Dermis blood vessel endothelial cell (primary cell): ENCODE measurements at regions not wholly inside any gene's neighbourhood (a gene's known extent, or its start where the extent isn't known, plus 50 kb on each side); places are given as distances from the start of the nearest gene placed in this dataset.

ENCODE experiments used
- DNase-seq: peaks from one replicate; pipeline ENCODE4 v3.0.0; 2010

GRCh38 chr1:9179463-9180110 is 50.7 kb upstream of the GPR157 start:
- DNase-seq: no peak

DNA sequence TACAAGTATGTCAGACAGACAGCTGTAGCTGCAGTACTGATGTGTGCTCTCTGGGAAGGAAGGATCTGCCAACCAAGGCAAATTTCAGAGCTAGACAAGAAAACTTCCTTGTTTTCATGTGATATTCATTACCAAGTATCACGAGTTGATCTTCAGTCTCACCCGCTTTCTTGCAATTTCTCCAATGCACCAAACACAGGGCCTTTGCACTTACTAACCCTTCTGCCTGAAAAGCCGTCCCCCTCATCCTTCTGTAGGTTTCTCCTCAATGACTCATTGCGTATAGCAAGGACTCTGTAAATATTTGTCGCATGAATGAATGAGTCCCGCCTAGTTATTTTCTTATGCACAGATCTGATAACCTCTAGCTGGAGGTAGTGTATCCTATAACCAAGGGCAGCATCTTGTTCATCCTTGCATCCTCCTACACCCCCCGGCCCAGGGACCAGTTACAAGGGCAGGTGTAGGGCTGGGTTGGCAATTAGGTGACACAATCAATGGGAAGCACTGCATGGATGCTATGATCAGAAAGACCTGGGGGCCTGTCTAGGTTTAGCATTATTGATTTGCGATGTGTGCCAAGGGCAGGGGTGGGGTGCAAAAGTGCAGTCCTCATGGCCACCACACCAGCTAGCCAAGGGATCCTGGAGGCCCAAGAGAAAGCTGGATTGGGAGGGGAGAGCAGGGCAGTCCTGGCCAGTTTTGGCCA is 51.4 kb upstream of the GPR157 start:
- peak; percentile 21 for DNase-seq

GRCh38 chr1:9181176-9181906 is 52.4 kb upstream of the GPR157 start:
- DNase-seq: peak; percentile 85

DNA sequence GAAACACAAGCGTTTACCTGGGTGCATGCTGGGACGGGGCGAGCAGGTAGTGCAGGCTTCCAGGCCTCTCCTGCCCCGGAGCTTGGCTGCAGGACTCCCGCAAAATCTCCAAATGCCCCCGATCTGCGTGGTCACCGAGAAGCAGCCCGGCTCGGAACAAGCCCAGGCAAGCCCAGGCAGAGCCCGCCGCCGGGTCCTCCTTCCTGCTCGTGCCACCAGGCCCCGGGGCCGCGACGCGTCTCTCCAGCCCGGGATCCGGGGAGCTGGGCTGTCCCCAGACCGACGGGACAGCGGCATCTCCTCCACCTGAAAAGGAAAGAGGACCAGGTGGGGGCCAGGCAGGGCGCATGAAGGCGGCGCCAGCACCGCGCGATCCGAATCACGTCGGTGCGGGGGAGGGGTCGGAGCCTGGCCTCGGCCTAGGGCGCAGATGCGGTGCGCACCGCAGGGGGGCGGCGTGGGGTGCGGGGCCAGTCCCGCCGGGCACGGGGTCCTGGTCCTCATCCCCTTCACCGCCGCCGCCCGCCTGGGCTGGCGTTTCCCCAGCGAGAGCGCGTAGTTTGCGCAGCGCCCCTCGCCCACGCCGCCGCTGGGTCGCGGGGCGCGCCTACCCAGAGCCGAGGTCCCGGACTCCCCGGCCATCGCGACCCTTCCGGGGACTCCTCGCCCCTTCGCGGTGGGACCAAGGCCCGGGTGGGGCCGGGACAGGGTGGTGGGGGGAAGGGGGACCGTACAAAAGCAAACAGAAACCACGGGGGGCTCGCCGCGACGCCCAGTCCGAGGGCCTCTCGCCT is 52.4 kb upstream of the H6PD start:
- peak; percentile 73 for DNase-seq

DNA sequence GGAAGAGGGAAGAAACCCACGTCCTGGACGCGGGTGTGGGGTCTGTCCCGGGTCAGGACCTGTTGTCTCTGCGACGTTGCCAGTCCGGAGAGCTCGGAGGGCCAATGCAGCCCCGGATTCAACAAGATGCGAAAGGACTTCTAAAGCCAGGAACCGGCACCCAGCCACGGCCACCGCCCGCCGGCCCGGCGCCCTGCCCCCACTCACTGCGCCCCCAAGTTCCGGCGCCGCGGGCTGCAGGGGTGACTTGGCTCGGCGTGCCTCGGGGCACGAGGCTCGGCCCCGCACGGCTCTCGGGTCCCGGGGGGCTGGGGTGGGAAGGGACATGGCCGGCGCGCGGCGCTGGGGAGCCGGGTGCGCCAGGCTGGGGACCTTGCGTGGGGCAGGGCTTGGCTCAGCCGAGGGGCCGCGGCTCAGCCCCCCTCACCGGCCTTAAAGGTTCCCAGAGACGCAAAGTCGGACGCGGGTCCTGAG is 51.8 kb upstream of the H6PD start:
- peak; percentile 36 for DNase-seq

- DNase-seq: no peak
These were observed 51.1 kb upstream of the H6PD start for GRCh38 chr1:9183441-9183840.

DNA sequence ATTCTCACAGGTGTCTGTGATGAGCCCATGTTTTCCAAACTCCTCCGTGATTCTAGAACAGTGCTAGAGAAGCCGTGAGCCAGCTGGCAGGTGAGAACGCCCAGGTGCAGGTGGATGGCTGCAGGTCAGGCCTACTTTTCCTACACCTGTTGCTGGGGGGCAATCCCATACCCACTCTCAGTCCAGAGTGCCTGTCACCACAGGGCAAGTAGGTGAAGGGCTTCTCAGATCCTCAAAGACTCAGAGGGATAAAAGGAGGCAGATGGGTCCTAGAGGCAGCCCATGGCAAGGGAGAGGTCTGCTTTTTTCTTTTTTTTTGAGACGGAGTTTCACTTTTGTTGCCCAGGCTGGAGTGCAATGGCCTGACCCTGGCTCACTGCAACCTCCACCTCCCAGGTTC is 50.7 kb upstream of the H6PD start:
- no peak for DNase-seq

DNA sequence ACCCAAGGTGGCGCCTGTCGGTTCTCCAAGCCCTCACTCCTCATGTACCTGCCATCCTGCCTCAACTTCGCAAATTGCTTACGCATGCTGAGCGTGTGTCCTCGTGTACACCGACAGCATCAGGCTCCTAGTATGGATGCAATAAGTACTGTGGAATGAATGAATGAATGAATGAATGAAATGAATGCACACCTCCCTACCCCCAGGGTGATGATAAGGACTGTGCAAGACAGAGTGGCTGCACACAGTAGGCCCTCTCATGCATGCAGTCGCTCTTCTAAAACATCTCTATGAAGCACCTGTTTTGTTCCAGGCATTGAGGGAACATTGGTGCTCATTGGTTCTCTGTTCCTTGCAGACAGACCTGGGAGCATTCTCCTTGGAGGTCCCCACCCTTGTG is 49.8 kb upstream of the H6PD start:
- no peak for DNase-seq
